ENCODE measurements at regions not wholly inside any gene's neighbourhood (a gene's known extent, or its start where the extent isn't known, plus 50 kb on each side); places are given as distances from the start of the nearest gene placed in this dataset.

GRCh38 chr6:19331089-19331488, 506.1 kb upstream of the ID4 start:
- H3K36me3 ChIP-seq (replicated peaks in 1 of 2; ENCODE audit: control insufficient read depth in 1 of 2, insufficient read depth in 2 of 2, low read length in 2 of 2) = no peaks in the 10 kb centered on the region
- no peaks in the 10 kb centered on the region for H3K79me2 ChIP-seq (ENCODE audit: insufficient read depth, low read length)
- intact Hi-C loops (cut with micrococcal nuclease) = no loop called here
- no peak overlapping the region for H3K4me2 ChIP-seq (replicated peaks; ENCODE audit: extremely low read depth, low read length, poor library complexity, severe bottlenecking)
- H3K36me3 Mint-ChIP-seq = no peaks in the 10 kb centered on the region
- H3K27ac ChIP-seq (ENCODE audit: low read depth in 1 of 2, low read length in 2 of 2) = no peak overlapping the region
- TF ChIP-seq CTCF (IDR thresholded peaks at IDR 0.05) = no peak
- no peaks in the 10 kb centered on the region for H3K9me3 ChIP-seq (replicated peaks in 1 of 2; ENCODE audit: control insufficient read depth in 1 of 2, insufficient read depth in 1 of 2, low read length in 2 of 2)
- no peak overlapping the region for H3K27ac Mint-ChIP-seq
- no peak overlapping the region for H3K4me3 Mint-ChIP-seq
- H3K27me3 Mint-ChIP-seq (ENCODE audit: low read depth in 3 of 3) = peaks cover 0 to 2% (median 0%) of the 10 kb centered on the region in 3 donors
- no peaks in the 10 kb centered on the region for H3K4me1 ChIP-seq (ENCODE audit: control insufficient read depth in 1 of 2, insufficient read depth in 2 of 2, low read length in 2 of 2)
- no peaks in the 10 kb centered on the region for H4K20me1 ChIP-seq (ENCODE audit: insufficient read depth, low read length)
- no peak overlapping the region for H2AFZ ChIP-seq (ENCODE audit: insufficient read depth, low read depth, low read length, poor library complexity, severe bottlenecking)
- no peak overlapping the region for H3K4me3 ChIP-seq (replicated peaks in 1 of 3; ENCODE audit: low read depth in 2 of 3, low read length in 3 of 3)
- H3K27me3 ChIP-seq (ENCODE audit: control insufficient read depth in 2 of 2, insufficient read depth in 2 of 2, low read length in 2 of 2) = no peaks in the 10 kb centered on the region
- no CpG with 5 or more reads among the region's 3 CpGs for WGBS (ENCODE audit: insufficient coverage)
- peaks cover 4 to 22% (median 6%) of the 10 kb centered on the region in 7 donors for H3K9me3 Mint-ChIP-seq
- H3K4me1 Mint-ChIP-seq = no peaks in the 10 kb centered on the region
- no peak overlapping the region for H3K9ac ChIP-seq (ENCODE audit: insufficient read depth, low read length, poor library complexity, severe bottlenecking)
- no peak for DNase-seq

- intact Hi-C loops (cut with micrococcal nuclease) = no loop called here
- Mint-ChIP-seq H3K27ac (no peak overlapping the region), H3K4me1 (no peaks in the 10 kb centered on the region), H3K36me3 (no peaks in the 10 kb centered on the region), H3K27me3 (ENCODE audit: low read depth in 3 of 3) (no peaks in the 10 kb centered on the region), H3K9me3 (peaks cover 4 to 20% (median 8%) of the 10 kb centered on the region in 7 donors), H3K4me3 (no peak overlapping the region)
- DNase-seq = no peak
- Histone ChIP-seq H3K36me3 (replicated peaks in 1 of 2; ENCODE audit: control insufficient read depth in 1 of 2, insufficient read depth in 2 of 2, low read length in 2 of 2) (no peaks in the 10 kb centered on the region), H3K9ac (ENCODE audit: insufficient read depth, low read length, poor library complexity, severe bottlenecking) (no peak overlapping the region), H3K27ac (ENCODE audit: low read depth in 1 of 2, low read length in 2 of 2) (no peak overlapping the region), H3K9me3 (replicated peaks in 1 of 2; ENCODE audit: control insufficient read depth in 1 of 2, insufficient read depth in 1 of 2, low read length in 2 of 2) (no peaks in the 10 kb centered on the region), H2AFZ (ENCODE audit: insufficient read depth, low read depth, low read length, poor library complexity, severe bottlenecking) (no peak overlapping the region), H3K4me3 (replicated peaks in 1 of 3; ENCODE audit: low read depth in 2 of 3, low read length in 3 of 3) (no peak overlapping the region), H4K20me1 (ENCODE audit: insufficient read depth, low read length) (no peaks in the 10 kb centered on the region), H3K4me2 (replicated peaks; ENCODE audit: extremely low read depth, low read length, poor library complexity, severe bottlenecking) (no peak overlapping the region), H3K4me1 (ENCODE audit: control insufficient read depth in 1 of 2, insufficient read depth in 2 of 2, low read length in 2 of 2) (no peaks in the 10 kb centered on the region), H3K79me2 (ENCODE audit: insufficient read depth, low read length) (no peaks in the 10 kb centered on the region), H3K27me3 (ENCODE audit: control insufficient read depth in 2 of 2, insufficient read depth in 2 of 2, low read length in 2 of 2) (no peaks in the 10 kb centered on the region)
- 92% methylated on average over 2 of the region's 7 CpGs for WGBS (ENCODE audit: insufficient coverage)
- TF ChIP-seq CTCF (IDR thresholded peaks at IDR 0.05) = no peak
These were observed 504.2 kb upstream of the ID4 start for GRCh38 chr6:19332806-19333460.

Data from CD14-positive monocyte (primary cell).